HEK293 (cell line): ENCODE measurements at regions not wholly inside any gene's neighbourhood (a gene's known extent, or its start where the extent isn't known, plus 50 kb on each side); places are given as distances from the start of the nearest gene placed in this dataset.

Experiments
- CTCF ChIA-PET: fragments of 350-600 bp; formaldehyde crosslinking; extraction: SDS; loops from one replicate; lab custom pipeline; 2021; ENCODE audit warnings: antibody characterized with exemption; lab: Yijun Ruan, JAX
- POLR2A ChIA-PET: fragments of 300-600 bp; formaldehyde crosslinking; extraction: SDS; loops from one replicate; lab custom pipeline; 2020; ENCODE audit warnings: antibody characterized with exemption, inconsistent platforms; lab: Yijun Ruan, JAX
- H3K27ac ChIP-seq: fragments of 200-500 bp; sonication (Bioruptor generic); 2 replicates; pipeline ENCODE4 v1.5.1; 2014; ENCODE audit warnings: low read depth, low read length, control low read depth, inconsistent platforms; ENCODE audit errors: extremely low read depth
- H3K36me3 ChIP-seq, 2 experiments: fragments of 200-500 bp in 1 of 2; sonication (Bioruptor generic) in 1 of 2; 1 replicate in 1 of 2; 2 replicates in 1 of 2; pipeline ENCODE4 v1.5.1; 2014 to 2017; ENCODE audit warnings: inconsistent platforms in 2 of 2, low read length in 2 of 2; ENCODE audit not compliant: control insufficient read depth in 2 of 2, insufficient read depth in 1 of 2
- H3K4me1 ChIP-seq: fragments of 200-500 bp; sonication (Bioruptor generic); 2 replicates; pipeline ENCODE4 v1.5.1; 2014; ENCODE audit warnings: mild to moderate bottlenecking, low read length, inconsistent platforms; ENCODE audit not compliant: control insufficient read depth, insufficient read depth
- H3K4me3 ChIP-seq: 2 replicates; pipeline ENCODE4 v1.5.1; 2011; ENCODE audit warnings: low read depth, mild to moderate bottlenecking, control low read depth, low read length, moderate library complexity
- H3K9me3 ChIP-seq: fragments of 200-500 bp; sonication (Bioruptor generic); 2 replicates; pipeline ENCODE4 v1.5.1; 2014; ENCODE audit warnings: low read depth, low read length, inconsistent platforms; ENCODE audit not compliant: control insufficient read depth, insufficient read depth
- BCL6B ChIP-seq: fragments of 450-650 bp; formaldehyde crosslinking; IDR thresholded peaks from 2 replicates; pipeline ENCODE4 v1.5.1; 2017; ENCODE audit warnings: missing biosample characterization, missing genetic modification characterization
- FEZF1 ChIP-seq: fragments of 450-650 bp; formaldehyde crosslinking; IDR thresholded peaks from 2 replicates; pipeline ENCODE4 v1.5.1; 2016; ENCODE audit warnings: missing biosample characterization, missing genetic modification characterization
- OVOL3 ChIP-seq: fragments of 450-650 bp; formaldehyde crosslinking; IDR thresholded peaks from 2 replicates; pipeline ENCODE4 v1.5.1; 2016; ENCODE audit warnings: missing biosample characterization, missing genetic modification characterization
- PRDM2 ChIP-seq: fragments of 450-650 bp; formaldehyde crosslinking; IDR thresholded peaks from 2 replicates; pipeline ENCODE4 v1.5.1; 2016; ENCODE audit warnings: missing biosample characterization, missing genetic modification characterization, borderline replicate concordance
- PRDM6 ChIP-seq: fragments of 450-650 bp; formaldehyde crosslinking; IDR thresholded peaks from 2 replicates; pipeline ENCODE4 v1.5.1; 2017; ENCODE audit warnings: missing biosample characterization, missing genetic modification characterization
- RBAK ChIP-seq: fragments of 450-650 bp; formaldehyde crosslinking; IDR thresholded peaks from 2 replicates; pipeline ENCODE4 v1.5.1; 2016; ENCODE audit warnings: missing biosample characterization, missing genetic modification characterization
- SP7 ChIP-seq: fragments of 450-650 bp; formaldehyde crosslinking; IDR thresholded peaks from 2 replicates; pipeline ENCODE4 v1.5.1; 2016; ENCODE audit warnings: missing biosample characterization, missing genetic modification characterization
- YY1 ChIP-seq: fragments of 450-650 bp; formaldehyde crosslinking; IDR thresholded peaks from 2 replicates; pipeline ENCODE4 v1.5.1; 2018; ENCODE audit warnings: missing biosample characterization, missing genetic modification characterization
- ZBTB49 ChIP-seq: fragments of 450-650 bp; formaldehyde crosslinking; IDR thresholded peaks from 2 replicates; pipeline ENCODE4 v1.5.1; 2016; ENCODE audit warnings: missing biosample characterization, missing genetic modification characterization, low read depth
- ZBTB6 ChIP-seq: fragments of 450-650 bp; formaldehyde crosslinking; IDR thresholded peaks from 2 replicates; pipeline ENCODE4 v1.5.1; 2017; ENCODE audit warnings: missing biosample characterization, missing genetic modification characterization
- ZIC2 ChIP-seq: fragments of 450-650 bp; formaldehyde crosslinking; IDR thresholded peaks from 2 replicates; pipeline ENCODE4 v1.5.1; 2016; ENCODE audit warnings: missing biosample characterization, missing genetic modification characterization
- ZNF133 ChIP-seq: fragments of 450-650 bp; formaldehyde crosslinking; IDR thresholded peaks from 2 replicates; pipeline ENCODE4 v1.5.1; 2016; ENCODE audit warnings: missing biosample characterization, missing genetic modification characterization
- ZNF23 ChIP-seq: fragments of 450-650 bp; formaldehyde crosslinking; IDR thresholded peaks from 2 replicates; pipeline ENCODE4 v1.5.1; 2016; ENCODE audit warnings: missing biosample characterization, missing genetic modification characterization, borderline replicate concordance
- ZNF24 ChIP-seq: fragments of 450-650 bp; formaldehyde crosslinking; IDR thresholded peaks from 2 replicates; pipeline ENCODE4 v1.5.1; 2016; ENCODE audit warnings: missing biosample characterization, missing genetic modification characterization
- ZNF324 ChIP-seq: fragments of 450-650 bp; formaldehyde crosslinking; IDR thresholded peaks from 2 replicates; pipeline ENCODE4 v1.5.1; 2016; ENCODE audit warnings: missing biosample characterization, missing genetic modification characterization
- ZNF394 ChIP-seq: fragments of 450-650 bp; formaldehyde crosslinking; IDR thresholded peaks from 2 replicates; pipeline ENCODE4 v1.5.1; 2016; ENCODE audit warnings: missing biosample characterization, missing genetic modification characterization, mild to moderate bottlenecking, moderate library complexity, borderline replicate concordance
- ZNF404 ChIP-seq: fragments of 450-650 bp; formaldehyde crosslinking; IDR thresholded peaks from 2 replicates; pipeline ENCODE4 v1.5.1; 2017; ENCODE audit warnings: missing biosample characterization, missing genetic modification characterization
- ZNF555 ChIP-seq: fragments of 450-650 bp; formaldehyde crosslinking; conservative IDR thresholded peaks from 2 replicates; pipeline ENCODE4 v1.5.1; 2017; ENCODE audit warnings: missing biosample characterization, mild to moderate bottlenecking, missing genetic modification characterization, inconsistent platforms
- ZNF596 ChIP-seq: fragments of 450-650 bp; IDR thresholded peaks from 2 replicates; pipeline ENCODE4 v1.5.0; 2018; ENCODE audit warnings: missing biosample characterization, mild to moderate bottlenecking, missing genetic modification characterization, moderate library complexity
- ZNF645 ChIP-seq: fragments of 450-650 bp; formaldehyde crosslinking; IDR thresholded peaks from 2 replicates; pipeline ENCODE4; 2016; ENCODE audit warnings: missing biosample characterization, missing genetic modification characterization
- ZNF792 ChIP-seq: fragments of 450-650 bp; formaldehyde crosslinking; IDR thresholded peaks from 2 replicates; pipeline ENCODE4 v1.5.1; 2016; ENCODE audit warnings: missing biosample characterization, missing genetic modification characterization
- ZNF830 ChIP-seq: fragments of 450-650 bp; IDR thresholded peaks from 2 replicates; pipeline ENCODE4 v1.5.0; 2018; ENCODE audit warnings: missing biosample characterization, missing genetic modification characterization, low read depth, mild to moderate bottlenecking, moderate library complexity

- CTCF ChIA-PET = interaction anchor here (0.6 kb wide), 1 partner anchor 213 kb away, joined by 3 read pairs; no protein-coding TSS in a partner anchor
- H3K4me3 ChIP-seq = no peak overlapping the region
Measured at GRCh38 chr4:35643661-35644060, 600.7 kb downstream of the ARAP2 start.

GRCh38 chr4:35644591-35644990 is 599.7 kb downstream of the ARAP2 start:
- POLR2A ChIA-PET = no interaction called here
- CTCF ChIA-PET = no interaction called here
- no peak overlapping the region for H3K27ac ChIP-seq
- TF ChIP-seq ZNF404 (tag by site-specific recombination) (no peak), FEZF1 (tag by site-specific recombination) (no peak), OVOL3 (no peak), ZNF23 (tag by site-specific recombination) (no peak), ZNF830 (tag by site-specific recombination) (no peak), ZNF596 (tag by site-specific recombination) (no peak), RBAK (no peak), ZNF792 (tag by site-specific recombination) (no peak), ZIC2 (no peak), PRDM6 (tag by site-specific recombination) (no peak), ZBTB6 (tag by site-specific recombination) (no peak), ZNF324 (tag by site-specific recombination) (no peak), SP7 (tag by site-specific recombination) (no peak), ZNF394 (tag by site-specific recombination) (no peak), ZNF645 (tag by site-specific recombination) (no peak), PRDM2 (tag by site-specific recombination) (no peak), YY1 (tag by site-specific recombination) (no peak), ZNF133 (no peak), ZBTB49 (no peak)

More at GRCh38 chr4:35643661-35644060, 600.7 kb downstream of the ARAP2 start:
- POLR2A ChIA-PET = no interaction called here
- no peaks in the 10 kb centered on the region for H3K36me3 ChIP-seq
- TF ChIP-seq ZNF555 (tag by site-specific recombination) (no peak), BCL6B (no peak), ZNF24 (no peak)
- no peaks in the 10 kb centered on the region for H3K4me1 ChIP-seq
- H3K9me3 ChIP-seq = no peaks in the 10 kb centered on the region
- no peak overlapping the region for H3K27ac ChIP-seq

More at GRCh38 chr4:35644591-35644990, 599.7 kb downstream of the ARAP2 start:
- Histone ChIP-seq H3K9me3 (no peaks in the 10 kb centered on the region), H3K4me1 (no peaks in the 10 kb centered on the region), H3K4me3 (no peak overlapping the region), H3K36me3 (no peaks in the 10 kb centered on the region)
